ENCODE measurements at regions not wholly inside any gene's neighbourhood (a gene's known extent, or its start where the extent isn't known, plus 50 kb on each side); places are given as distances from the start of the nearest gene placed in this dataset.

DNA sequence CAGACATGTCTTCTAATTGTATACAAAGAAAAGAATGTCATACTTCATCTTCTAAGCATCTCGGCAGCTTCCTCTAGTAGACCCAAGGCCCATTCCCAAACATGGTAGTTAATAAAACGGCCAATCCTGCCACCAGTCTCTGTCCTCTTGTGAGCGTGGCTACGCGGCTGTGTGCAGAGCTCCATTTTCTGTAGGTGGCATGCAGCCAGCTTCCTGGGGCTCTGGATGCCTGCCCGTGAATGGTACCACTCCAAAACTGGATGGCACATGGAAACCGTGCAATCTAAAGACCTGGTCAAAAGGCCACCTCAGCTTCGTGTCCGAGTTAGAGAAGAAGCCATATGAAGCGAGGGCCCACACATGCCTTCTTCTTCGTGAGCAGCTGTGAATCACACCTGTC lies 110.7 kb downstream of the SIPA1L2 start:
- DNase-seq (ENCODE audit: low spot score) = no peak

DNA sequence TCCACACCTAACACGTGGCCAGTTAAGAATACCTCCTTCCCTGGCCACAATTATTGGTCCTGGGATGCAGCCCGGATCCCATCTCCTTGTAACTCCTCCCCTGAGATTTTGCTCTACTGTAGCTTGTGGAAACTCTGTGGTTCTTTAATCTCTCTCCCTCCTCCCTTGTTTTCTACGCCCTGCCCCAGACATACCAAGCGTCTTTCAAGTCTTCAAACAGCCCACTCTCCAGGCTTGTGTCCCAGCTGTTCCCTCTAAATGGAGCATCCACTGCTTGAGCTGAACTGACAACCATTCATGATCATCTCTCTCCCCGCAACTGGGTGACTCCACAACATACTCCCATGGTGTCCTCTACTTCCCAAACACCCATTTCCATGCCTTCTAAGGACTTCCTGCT lies 111.6 kb downstream of the SIPA1L2 start:
- DNase-seq (ENCODE audit: low spot score) = no peak

DNA sequence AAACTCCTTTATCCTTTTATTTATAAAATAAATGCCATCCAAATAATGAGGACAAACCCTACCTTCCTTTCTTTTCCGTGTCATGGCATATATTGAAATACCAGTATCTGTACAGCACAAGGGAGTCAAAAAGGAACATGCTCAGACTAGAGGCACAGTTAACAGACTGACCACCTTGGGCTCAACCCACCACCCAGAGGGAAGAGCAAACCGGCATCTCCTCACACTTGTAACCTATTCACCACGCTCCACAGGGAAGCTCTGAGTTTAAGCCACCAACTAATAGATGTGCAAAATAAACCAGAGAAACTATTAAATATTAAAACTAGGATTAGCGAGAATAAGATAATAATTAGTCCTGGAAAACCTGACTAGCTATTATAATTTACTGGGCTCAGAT lies 112.7 kb downstream of the SIPA1L2 start:
- no peak for DNase-seq (ENCODE audit: low spot score)

DNA sequence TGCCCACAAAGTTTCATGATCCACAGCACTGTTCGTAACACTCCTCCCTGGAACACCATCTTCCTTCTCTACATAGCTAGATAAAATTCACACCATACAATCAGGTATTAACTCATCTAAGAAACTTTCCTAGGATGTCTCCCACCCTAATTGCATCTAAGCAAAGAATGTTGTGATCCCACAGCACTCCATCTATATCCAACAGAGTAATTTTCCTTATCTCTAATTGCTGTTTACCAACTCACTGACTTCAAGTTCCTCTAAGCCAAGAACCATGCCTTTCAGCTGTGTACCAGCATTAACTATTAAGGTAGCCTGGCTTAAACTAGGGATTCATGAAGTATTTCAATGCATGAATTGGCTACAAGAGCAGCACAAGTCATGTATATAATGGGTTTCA lies 114.2 kb downstream of the SIPA1L2 start:
- DNase-seq (ENCODE audit: low spot score) = no peak

DNA sequence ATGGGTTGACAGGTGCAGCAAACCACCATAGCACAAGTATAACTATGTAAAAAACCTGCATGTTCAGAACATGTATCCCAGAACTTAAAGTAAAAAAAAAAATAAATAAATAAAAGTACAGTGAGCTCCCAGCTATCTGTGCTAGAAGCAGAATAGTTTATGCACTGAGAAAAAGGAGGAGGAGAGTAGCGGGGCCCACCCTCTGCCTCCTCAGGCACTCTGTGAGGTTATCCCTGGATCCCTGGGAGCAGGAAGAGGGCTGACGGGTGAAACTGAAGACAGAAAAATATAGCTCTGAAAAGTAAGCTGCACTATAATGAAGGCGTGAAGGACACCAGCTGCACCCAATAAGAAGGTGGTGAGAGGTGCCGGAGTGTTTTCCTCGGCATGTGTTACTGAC lies 117.2 kb downstream of the SIPA1L2 start:
- no peak for DNase-seq (ENCODE audit: low spot score)

DNA sequence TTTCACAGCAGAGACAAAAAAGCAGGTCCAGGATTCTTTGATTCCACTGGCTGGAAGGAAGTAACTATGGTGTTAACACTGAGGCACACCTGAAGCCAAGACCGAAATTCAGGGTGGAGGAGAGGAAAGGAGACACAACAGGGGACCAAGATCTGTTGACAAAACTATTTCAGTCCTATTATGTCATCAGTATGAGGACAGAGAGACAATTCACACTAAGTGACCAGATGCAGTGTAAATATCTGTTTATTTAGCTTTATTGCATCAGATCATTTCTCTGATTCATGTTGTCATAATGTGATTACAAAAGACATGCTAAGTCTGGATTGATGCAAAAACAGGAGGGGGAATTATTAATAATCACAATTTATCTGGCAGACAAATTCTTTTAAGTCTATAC lies 118.8 kb downstream of the SIPA1L2 start:
- DNase-seq (ENCODE audit: low spot score) = no peak

DNA sequence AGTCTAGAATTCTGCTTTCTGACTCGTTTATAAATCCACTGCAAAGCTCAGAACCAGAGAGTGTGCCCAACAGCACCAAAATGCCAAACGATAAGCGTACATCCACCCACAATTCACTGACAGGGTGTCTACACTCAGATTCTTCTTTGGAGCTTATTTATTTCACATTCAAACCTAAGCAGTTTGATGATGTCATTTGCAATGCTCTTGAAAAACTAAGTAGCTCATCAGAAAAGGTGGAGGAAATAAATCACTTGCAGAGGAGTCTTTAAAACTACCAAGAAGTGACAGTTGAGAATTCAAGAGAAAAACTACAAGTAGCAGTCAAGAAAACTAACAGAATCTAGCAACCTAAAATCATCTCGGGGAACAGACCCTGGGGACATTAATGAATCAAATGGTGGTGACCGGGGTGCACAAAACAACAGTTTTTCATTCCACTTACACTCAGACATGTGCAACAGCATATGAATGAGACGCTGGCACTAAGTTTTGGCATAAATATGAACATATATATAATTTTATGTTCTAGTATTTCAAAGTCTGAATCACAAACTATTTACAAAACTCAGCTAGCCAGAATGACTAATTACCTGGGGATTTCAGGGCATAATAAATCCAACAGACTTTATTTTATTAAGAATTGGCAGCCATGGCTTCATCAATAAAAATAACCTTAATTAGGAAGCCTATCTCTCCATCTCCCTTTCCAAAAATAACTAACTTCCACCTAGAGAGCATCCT lies 119.4 kb downstream of the SIPA1L2 start:
- DNase-seq (ENCODE audit: low spot score) = no peak

DNA sequence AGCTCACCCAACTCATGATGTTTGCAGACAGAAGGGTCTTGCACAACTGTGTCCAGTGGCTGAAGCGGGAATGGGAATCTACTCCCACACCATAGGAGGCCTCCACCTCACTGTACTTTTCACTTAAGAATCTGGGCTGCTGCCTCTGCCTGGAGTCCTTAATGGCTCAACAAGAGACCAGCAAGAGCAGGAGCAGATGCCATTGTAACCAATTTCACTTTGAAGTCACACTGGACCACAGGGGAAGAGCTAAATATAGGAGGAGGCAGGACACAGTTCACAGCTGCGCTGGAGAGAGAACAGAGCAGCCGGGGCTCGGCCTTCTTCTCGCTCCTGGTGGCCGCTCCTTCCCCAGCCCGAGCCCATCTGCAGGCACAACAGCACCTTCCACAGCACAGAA lies 120.4 kb downstream of the SIPA1L2 start:
- no peak for DNase-seq (ENCODE audit: low spot score)

DNA sequence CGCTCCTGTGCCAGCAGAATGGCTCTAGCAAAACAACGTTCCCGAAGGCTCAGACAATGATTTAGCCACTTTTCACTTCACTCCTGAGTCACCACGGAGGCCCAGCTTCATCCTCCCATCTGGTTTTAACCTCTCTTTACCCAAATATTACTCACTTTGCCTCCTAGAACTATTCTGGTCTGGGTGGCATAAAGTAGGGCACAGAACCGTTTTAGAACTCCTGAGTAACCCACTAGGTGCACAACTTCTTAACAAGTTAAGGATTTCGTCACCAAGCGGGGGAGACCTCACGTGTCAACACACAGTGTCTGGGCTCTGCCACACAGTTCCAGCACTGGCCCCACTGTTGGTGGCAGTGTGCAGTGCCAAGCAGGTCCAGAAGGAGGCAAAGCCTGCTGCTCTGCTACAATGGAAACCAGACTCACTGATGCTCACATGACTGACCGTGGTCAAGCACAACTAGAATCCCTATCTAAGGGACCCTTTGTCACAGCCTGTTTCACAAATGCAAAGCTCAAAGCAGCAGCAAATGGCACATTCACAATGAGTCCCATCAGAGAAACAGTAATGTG lies 121.7 kb downstream of the SIPA1L2 start:
- DNase-seq (ENCODE audit: low spot score) = no peak

DNA sequence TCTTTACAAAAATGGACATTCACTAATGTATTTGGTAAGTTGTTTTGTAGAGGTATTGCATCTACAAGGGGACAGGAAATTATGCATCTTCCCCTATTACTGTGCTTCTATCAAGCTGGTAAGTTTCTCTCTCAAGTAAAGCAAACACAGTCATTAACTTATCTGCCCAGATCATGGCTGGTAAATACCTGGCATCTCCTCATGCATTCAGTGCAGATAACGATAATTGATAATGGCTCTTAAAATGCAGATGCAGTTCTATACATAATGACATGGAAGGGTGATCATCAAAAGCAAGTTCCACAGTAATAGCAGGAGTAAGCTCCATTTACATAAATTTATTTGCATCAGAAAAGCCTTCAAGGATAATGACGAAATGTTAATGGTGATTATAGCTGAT lies 122.4 kb downstream of the SIPA1L2 start:
- DNase-seq (ENCODE audit: low spot score) = no peak

DNA sequence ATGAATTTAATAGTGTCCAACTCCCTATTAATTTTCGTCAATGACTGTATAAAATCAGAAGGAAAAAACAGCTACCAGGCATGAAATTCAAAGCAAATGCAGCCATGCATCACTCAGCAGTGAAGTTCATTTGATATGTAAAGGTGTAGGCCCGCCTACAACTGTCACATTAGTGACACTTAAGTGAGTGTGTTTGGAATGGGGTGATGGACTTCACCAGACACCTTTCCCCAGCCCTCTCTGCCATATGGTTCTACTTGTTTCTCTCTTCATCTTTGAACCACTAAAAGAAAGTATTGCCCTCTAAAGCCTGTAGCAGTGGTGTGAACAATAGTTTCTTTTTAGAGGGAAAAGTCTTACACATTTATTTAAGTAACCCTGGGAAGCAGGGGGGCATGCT lies 124.0 kb downstream of the SIPA1L2 start:
- DNase-seq (ENCODE audit: low spot score) = no peak

DNA sequence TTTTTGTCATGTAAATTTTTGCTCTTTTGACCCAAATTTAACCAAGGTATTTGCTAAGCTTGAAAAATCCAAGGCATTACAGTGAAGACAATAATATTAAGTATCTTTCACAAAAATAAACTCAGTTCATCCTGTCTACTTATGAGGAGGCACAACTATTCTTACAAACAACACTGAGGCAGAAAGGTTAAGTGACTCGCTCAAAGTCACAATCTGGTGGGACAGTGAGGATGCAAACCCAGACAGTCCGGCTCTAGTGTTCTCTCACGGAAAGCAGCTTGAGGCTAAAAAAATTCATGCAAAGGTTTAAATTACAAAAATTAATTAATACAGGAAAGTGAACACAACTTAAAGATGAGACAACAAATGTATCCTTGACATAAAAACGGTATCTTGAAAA lies 125.3 kb downstream of the SIPA1L2 start:
- no peak for DNase-seq (ENCODE audit: low spot score)

DNA sequence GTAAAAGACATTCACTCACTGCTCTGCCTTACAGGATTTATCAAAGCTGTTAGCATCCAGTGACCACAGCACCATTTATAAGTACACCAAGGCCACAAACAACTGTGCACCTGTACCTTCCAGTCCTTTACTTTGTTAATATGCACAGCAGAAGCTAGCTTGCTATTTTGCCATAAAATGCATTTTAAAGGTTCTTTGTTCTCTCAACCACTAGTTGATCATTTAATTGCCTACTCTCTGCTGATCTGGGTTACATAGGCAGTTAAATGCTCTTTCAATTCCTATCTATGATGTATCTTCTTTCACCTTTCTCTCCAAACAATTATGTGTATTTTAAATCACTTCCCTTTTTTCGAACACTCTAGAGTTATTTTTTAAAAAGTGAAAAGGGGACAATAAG lies 126.4 kb downstream of the SIPA1L2 start:
- no peak for DNase-seq (ENCODE audit: low spot score)

DNA sequence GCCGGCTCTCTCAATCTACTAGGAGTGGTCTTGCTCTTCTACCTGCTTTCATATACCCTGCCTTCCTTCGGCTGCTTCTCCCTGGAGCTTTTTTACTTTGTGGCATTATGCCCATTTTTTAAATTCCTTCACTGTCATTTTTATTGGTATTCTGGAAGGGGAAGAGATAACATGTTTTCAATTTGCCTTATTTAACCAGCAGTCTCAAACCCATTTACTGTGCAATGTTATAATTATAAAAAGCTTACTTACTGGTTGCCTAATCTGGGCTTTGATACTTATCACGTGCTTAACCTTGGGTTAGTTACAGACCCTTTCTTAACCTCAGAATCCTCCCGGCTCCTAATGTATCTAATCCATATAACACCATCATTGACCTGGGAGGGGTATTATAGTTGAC lies 128.1 kb downstream of the SIPA1L2 start:
- no peak for DNase-seq (ENCODE audit: low spot score)

DNA sequence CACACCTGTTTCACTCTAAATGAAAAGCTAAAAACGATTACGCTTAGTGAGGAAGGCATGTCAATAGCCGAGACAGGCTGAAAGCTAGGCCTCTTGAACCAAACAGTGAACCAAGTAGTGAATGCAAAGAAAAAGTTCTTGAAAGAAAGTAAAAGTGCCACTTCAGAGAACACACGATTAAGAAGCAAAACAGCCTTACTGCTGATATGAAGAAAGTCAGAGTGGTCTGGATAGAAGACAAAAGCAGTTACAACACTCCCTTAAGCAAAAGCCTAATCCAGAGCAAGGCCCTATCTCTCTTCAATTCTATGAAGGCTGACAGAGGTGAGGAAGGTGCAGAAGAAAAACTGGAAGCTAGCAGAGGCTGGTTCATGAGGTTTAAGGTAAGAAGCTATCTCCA lies 130.7 kb downstream of the SIPA1L2 start:
- no peak for DNase-seq (ENCODE audit: low spot score)

DNA sequence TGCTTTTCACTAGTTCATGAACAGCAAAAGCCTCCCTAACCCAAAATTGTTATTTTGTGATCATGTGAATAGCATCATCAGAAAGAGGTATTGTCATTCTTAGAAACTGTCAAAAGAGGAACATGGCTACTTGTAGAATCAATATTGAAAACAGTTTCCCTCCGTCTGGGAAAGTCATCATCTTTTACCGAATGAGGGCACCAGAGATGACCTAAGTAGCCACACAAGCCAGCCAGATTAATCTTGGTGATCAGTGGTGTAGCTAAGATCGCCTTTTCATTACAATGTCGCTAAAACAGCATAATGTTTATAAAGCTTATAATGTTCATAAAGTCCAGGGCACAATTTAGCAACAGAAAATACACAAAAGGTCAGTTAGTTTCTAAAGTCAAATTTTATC lies 136.1 kb downstream of the SIPA1L2 start:
- no peak for DNase-seq (ENCODE audit: low spot score)

DNA sequence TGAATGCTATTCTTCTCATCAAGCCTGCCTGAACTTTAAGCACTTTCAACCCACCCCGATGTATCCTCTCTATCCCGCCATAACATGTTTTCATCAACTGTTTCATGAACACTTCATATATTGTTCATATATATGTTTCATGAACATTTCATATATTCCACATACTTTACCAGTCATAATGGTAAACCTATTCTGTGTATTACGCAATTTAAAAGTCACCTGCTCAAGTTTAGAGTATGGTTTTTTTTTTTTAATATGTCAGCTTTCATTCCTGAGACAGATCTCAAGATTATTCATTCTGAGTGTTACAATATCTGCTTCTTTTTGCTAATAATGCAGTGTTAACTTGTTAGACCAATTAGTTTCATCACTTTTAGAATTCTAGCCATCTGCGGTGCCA lies 140.7 kb downstream of the SIPA1L2 start:
- DNase-seq (ENCODE audit: low spot score) = no peak

DNA sequence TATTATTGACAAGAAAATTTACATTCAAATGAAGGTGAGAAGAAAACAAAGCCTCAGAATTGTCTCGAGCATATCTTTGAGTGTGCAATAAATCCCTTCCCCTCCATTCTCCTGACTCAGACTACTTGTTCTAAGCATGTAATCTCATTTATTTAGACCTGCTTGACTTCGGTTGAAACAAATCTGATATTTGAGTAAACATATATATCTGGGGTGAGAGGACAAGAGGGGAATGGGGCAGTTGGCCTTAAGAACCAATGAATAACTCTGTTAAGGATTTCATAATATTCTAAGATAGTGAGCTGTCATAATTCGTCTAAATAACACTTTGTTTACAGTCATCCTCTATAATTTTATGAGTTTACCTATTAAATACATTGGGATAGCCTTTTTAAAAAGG lies 142.7 kb downstream of the SIPA1L2 start:
- DNase-seq (ENCODE audit: low spot score) = no peak

DNA sequence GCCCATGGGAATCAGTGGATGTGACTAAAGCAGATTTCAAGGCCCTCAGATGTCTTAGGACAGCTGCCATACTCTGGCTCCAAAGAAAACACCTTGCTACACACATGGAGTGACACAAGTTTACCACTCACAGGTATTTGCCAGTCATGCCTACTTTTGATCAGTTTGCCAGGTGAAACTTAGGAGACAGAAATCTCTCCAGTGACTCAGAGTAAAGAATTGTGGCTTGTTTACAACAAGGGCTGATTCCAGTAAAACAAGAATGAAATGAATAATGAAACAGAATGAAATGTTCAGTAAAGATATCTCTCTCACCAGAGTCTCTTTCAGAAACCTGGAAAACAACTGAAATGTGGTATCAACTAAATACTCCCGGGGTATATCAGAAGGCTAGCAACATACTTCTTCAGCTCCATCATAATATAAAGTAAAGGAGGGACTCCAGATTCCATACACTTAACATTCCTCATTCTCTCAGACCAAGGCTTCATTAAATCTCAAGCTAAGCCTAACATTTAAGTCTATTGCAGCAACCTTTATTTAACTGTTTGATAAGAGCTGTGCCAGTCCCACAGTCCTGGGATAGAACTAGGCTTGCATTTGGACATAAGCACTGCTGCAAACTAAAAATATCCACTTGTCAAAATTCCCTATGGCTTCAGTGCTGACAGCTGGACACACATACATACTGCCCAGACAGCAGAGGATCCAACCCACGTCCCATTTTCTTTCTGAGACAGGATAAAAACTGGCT lies 143.3 kb downstream of the SIPA1L2 start:
- no peak for DNase-seq (ENCODE audit: low spot score)

DNA sequence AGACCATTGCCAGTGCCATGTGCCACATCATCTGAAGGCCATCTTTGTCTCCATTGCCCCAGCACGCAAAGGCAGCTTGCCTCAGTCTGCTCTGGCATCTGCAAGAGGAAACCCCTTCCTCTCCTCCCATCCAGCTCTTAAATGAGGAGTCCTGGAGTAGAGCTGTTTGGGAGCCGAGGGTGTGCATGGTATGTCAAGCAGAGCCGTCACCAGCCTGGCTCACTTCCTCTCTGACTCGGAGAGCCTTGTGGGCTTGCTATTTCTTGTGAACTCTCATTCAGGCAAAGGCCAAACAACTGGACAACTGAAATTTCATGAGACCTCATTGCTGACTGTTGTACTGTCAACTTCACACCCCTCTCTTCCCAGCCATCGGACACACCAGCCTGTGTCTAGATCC lies 143.9 kb downstream of the SIPA1L2 start:
- DNase-seq (ENCODE audit: low spot score) = no peak

DNA sequence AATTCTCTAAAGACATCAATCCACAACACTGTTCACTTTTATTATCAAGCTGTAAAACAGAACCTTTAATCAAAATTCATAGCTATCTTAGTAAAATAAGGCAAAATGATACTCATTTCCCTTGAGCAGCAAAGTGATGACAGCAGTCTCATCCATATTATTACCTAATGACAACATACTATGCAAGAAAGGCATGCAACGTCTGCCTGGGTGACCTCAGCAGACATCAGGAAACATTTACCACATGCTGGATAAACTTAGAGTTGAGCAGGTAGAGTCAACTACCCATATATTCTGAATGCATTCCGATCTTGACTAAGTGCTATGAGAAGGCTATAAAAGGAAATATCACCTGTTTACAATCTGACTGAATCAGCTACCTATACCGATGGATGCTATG lies 145.1 kb downstream of the SIPA1L2 start:
- no peak for DNase-seq (ENCODE audit: low spot score)

DNA sequence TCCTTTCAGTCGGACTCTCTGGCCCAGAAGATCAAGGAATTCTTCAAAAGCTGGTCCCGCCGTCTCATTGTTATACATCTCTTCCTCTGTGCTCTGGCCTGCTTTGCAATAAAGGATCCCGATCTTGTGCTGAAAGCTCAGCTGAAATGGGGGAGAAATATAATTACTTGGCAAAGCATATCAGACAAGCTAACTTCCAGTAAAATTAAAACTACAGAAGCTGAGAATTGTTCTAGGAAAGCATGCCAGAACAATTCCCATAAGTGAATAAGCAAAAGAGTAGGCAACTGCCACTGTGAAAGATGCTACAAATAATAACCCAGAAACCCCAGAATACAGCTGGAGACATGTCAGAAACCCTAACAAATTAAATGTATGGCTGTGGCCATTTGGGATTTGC lies 146.1 kb downstream of the SIPA1L2 start:
- DNase-seq (ENCODE audit: low spot score) = no peak

DNA sequence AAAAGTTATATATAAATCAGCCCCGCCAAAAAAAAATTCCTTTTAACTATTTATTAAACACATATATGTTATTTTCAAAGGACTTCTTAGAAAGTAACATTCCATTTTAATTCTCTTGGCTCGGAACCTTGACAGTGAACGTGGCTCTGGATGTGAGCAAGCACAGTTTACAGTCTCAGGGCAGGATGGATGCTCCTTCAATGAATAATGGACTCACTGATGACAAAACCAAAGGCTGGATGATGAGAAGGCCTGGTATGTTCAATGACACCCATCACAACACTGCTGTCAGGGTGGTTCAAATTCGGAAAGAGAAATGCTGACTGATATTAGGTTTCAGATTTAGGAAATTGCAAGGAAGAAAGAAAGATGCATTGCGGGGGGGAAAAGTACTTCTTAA lies 148.8 kb downstream of the SIPA1L2 start:
- DNase-seq (ENCODE audit: low spot score) = no peak

DNA sequence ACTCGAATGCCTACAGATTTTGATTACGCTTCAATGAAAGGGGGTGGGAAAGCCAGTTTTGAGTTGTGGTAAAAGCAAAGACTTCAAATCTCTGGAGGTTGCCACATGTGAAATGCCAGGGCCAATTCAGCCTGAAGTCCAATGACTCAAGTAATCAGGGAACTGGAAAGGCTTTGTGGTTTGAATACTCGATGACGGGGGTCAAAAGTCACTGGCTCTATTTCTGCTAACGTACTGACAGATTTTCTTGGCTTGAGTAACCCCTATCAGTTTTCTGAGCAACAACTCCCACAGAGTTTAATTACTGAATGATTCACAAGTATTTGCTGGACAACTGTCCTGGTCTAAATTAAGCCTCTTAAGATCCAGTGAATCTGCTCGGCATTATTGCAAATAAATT lies 152.2 kb downstream of the SIPA1L2 start:
- DNase-seq (ENCODE audit: low spot score) = peak; percentile 66

Measured in GM03348 (cell line).